ENCODE measurements at regions not wholly inside any gene's neighbourhood (a gene's known extent, or its start where the extent isn't known, plus 50 kb on each side); places are given as distances from the start of the nearest gene placed in this dataset.
"Not testable (repeated sequence)": the region's sequence is repeated elsewhere in the genome, so short reads cannot be mapped to it uniquely, and the experiment has no call there.

- Histone ChIP-seq H3K36me3 (no peaks in the 10 kb centered on the region), H3K27me3 (replicated peaks) (peaks cover 5% of the 10 kb centered on the region), H3K9me3 (replicated peaks) (no peaks in the 10 kb centered on the region), H3K4me1 (replicated peaks) (no peaks in the 10 kb centered on the region), H3K27ac (no peak overlapping the region), H3K4me3 (no peak overlapping the region)
- DNase-seq (ENCODE audit: low read depth in 1 of 2, low spot score in 2 of 2), result no peak
These were observed 109.6 kb upstream of the NIPBL start for GRCh38 chr5:36766981-36767380.

GRCh38 chr5:36768450-36768849 is 108.1 kb upstream of the NIPBL start:
- no peak for DNase-seq (ENCODE audit: low read depth in 1 of 2, low spot score in 2 of 2)
- Histone ChIP-seq H3K27ac (no peak overlapping the region), H3K27me3 (replicated peaks) (peaks cover 5% of the 10 kb centered on the region), H3K4me1 (replicated peaks) (no peaks in the 10 kb centered on the region), H3K9me3 (replicated peaks) (no peaks in the 10 kb centered on the region), H3K4me3 (no peak overlapping the region), H3K36me3 (no peaks in the 10 kb centered on the region)

GRCh38 chr5:36769129-36769770 is 107.3 kb upstream of the NIPBL start:
- Histone ChIP-seq H3K9me3 (replicated peaks) (no peaks in the 10 kb centered on the region), H3K4me1 (replicated peaks) (no peaks in the 10 kb centered on the region), H3K27ac (no peak overlapping the region), H3K4me3 (no peak overlapping the region), H3K36me3 (no peaks in the 10 kb centered on the region), H3K27me3 (replicated peaks) (peaks cover 5% of the 10 kb centered on the region)
- DNase-seq (ENCODE audit: low read depth in 1 of 2, low spot score in 2 of 2), result no peak

- Histone ChIP-seq H3K36me3 (no peaks in the 10 kb centered on the region), H3K9me3 (replicated peaks) (no peaks in the 10 kb centered on the region), H3K27ac (no peak overlapping the region), H3K4me3 (no peak overlapping the region), H3K4me1 (replicated peaks) (no peaks in the 10 kb centered on the region), H3K27me3 (replicated peaks) (peaks cover 5% of the 10 kb centered on the region)
- no peak for DNase-seq (ENCODE audit: low read depth in 1 of 2, low spot score in 2 of 2)
These were observed 106.4 kb upstream of the NIPBL start for GRCh38 chr5:36770125-36770524.

GRCh38 chr5:36772276-36773140 is 104.1 kb upstream of the NIPBL start:
- Histone ChIP-seq H3K27me3 (replicated peaks) (no peaks in the 10 kb centered on the region; the same call in none of the 2 replicates), H3K4me1 (replicated peaks) (no peaks in the 10 kb centered on the region), H3K36me3 (no peaks in the 10 kb centered on the region), H3K4me3 (no peak overlapping the region), H3K27ac (no peak overlapping the region), H3K9me3 (replicated peaks) (no peaks in the 10 kb centered on the region)
- DNase-seq (ENCODE audit: low read depth in 1 of 2, low spot score in 2 of 2), result no peak

GRCh38 chr5:36777105-36777757 is 99.3 kb upstream of the NIPBL start:
- Histone ChIP-seq H3K27me3 (replicated peaks) (peaks cover 5% of the 10 kb centered on the region), H3K4me3 (no peak overlapping the region), H3K4me1 (replicated peaks) (no peaks in the 10 kb centered on the region), H3K27ac (no peak overlapping the region), H3K36me3 (no peaks in the 10 kb centered on the region), H3K9me3 (replicated peaks) (no peaks in the 10 kb centered on the region)
- no peak for DNase-seq (ENCODE audit: low read depth in 1 of 2, low spot score in 2 of 2)

GRCh38 chr5:36778336-36778735 is 98.2 kb upstream of the NIPBL start:
- Histone ChIP-seq H3K9me3 (replicated peaks) (no peaks in the 10 kb centered on the region), H3K4me3 (no peak overlapping the region), H3K4me1 (replicated peaks) (no peaks in the 10 kb centered on the region), H3K36me3 (no peaks in the 10 kb centered on the region), H3K27ac (no peak overlapping the region), H3K27me3 (replicated peaks) (peaks cover 5% of the 10 kb centered on the region)
- DNase-seq (ENCODE audit: low read depth in 1 of 2, low spot score in 2 of 2), result no peak

- H3K4me1 ChIP-seq (replicated peaks); H3K9me3 ChIP-seq (replicated peaks); H3K36me3 ChIP-seq; DNase-seq (ENCODE audit: low read depth in 1 of 2, low spot score in 2 of 2); H3K27ac ChIP-seq; H3K4me3 ChIP-seq: not testable (repeated sequence)
- H3K27me3 ChIP-seq (replicated peaks), result peaks cover 16% of the 10 kb centered on the region
These were observed 94.0 kb upstream of the NIPBL start for GRCh38 chr5:36782612-36783011.

GRCh38 chr5:36786448-36787012 is 90.0 kb upstream of the NIPBL start:
- no peak for DNase-seq (ENCODE audit: low read depth in 1 of 2, low spot score in 2 of 2)
- peaks cover 14% of the 10 kb centered on the region; the same call in 1 of the 2 replicates for H3K27me3 ChIP-seq (replicated peaks)
- no peak overlapping the region for H3K4me3 ChIP-seq
- H3K27ac ChIP-seq, result no peak overlapping the region
- no peaks in the 10 kb centered on the region for H3K9me3 ChIP-seq (replicated peaks)
- no peaks in the 10 kb centered on the region for H3K4me1 ChIP-seq (replicated peaks)
- H3K36me3 ChIP-seq, result no peaks in the 10 kb centered on the region

- H3K9me3 ChIP-seq (replicated peaks), result no peaks in the 10 kb centered on the region
- no peaks in the 10 kb centered on the region for H3K4me1 ChIP-seq (replicated peaks)
- no peak for DNase-seq (ENCODE audit: low read depth in 1 of 2, low spot score in 2 of 2)
- peaks cover 14% of the 10 kb centered on the region; the same call in 1 of the 2 replicates for H3K27me3 ChIP-seq (replicated peaks)
- H3K27ac ChIP-seq, result no peak overlapping the region
- no peak overlapping the region for H3K4me3 ChIP-seq
- no peaks in the 10 kb centered on the region for H3K36me3 ChIP-seq
These were observed 89.0 kb upstream of the NIPBL start for GRCh38 chr5:36787365-36788093.

- Histone ChIP-seq H3K4me3 (no peak overlapping the region), H3K4me1 (replicated peaks) (no peaks in the 10 kb centered on the region), H3K36me3 (no peaks in the 10 kb centered on the region), H3K27ac (no peak overlapping the region), H3K9me3 (replicated peaks) (no peaks in the 10 kb centered on the region), H3K27me3 (replicated peaks) (peaks cover 10% of the 10 kb centered on the region)
- DNase-seq (ENCODE audit: low read depth in 1 of 2, low spot score in 2 of 2), result no peak
These were observed 85.7 kb upstream of the NIPBL start for GRCh38 chr5:36790847-36791246.

- H3K9me3 ChIP-seq (replicated peaks), result no peaks in the 10 kb centered on the region
- H3K4me3 ChIP-seq, result no peak overlapping the region
- no peaks in the 10 kb centered on the region for H3K36me3 ChIP-seq
- H3K27ac ChIP-seq, result no peak overlapping the region
- no peak for DNase-seq (ENCODE audit: low read depth in 1 of 2, low spot score in 2 of 2)
- no peaks in the 10 kb centered on the region for H3K4me1 ChIP-seq (replicated peaks)
- peaks cover 4% of the 10 kb centered on the region for H3K27me3 ChIP-seq (replicated peaks)
These were observed 83.9 kb upstream of the NIPBL start for GRCh38 chr5:36792560-36793180.

- no peak overlapping the region for H3K27ac ChIP-seq
These were observed 81.2 kb upstream of the NIPBL start for GRCh38 chr5:36795366-36795765.

More at GRCh38 chr5:36795366-36795765, 81.2 kb upstream of the NIPBL start:
- no peaks in the 10 kb centered on the region for H3K9me3 ChIP-seq (replicated peaks)
- DNase-seq (ENCODE audit: low read depth in 1 of 2, low spot score in 2 of 2), result no peak
- H3K36me3 ChIP-seq, result no peaks in the 10 kb centered on the region
- peaks cover 4% of the 10 kb centered on the region for H3K27me3 ChIP-seq (replicated peaks)
- H3K4me3 ChIP-seq, result no peak overlapping the region
- H3K4me1 ChIP-seq (replicated peaks), result no peaks in the 10 kb centered on the region

Data from SJSA1 (cell line).